Epithelial cell of proximal tubule (primary cell): ENCODE measurements at regions not wholly inside any gene's neighbourhood (a gene's known extent, or its start where the extent isn't known, plus 50 kb on each side); places are given as distances from the start of the nearest gene placed in this dataset.

Experiments used
- DNase-seq: peaks from one replicate; pipeline ENCODE4 v3.0.0-alpha.2; 2011; ENCODE audit warnings: low read depth
- H3K4me3 ChIP-seq: 2 replicates; pipeline ENCODE4 v1.5.1; 2011; ENCODE audit warnings: low read depth, mild to moderate bottlenecking, low read length
- CTCF ChIP-seq: conservative IDR thresholded peaks from 2 replicates; pipeline ENCODE4 v1.5.1; 2012; ENCODE audit warnings: low read depth, mild to moderate bottlenecking, low read length

- no peak overlapping the region for H3K4me3 ChIP-seq
- DNase-seq: no peak
- no peak for TF ChIP-seq CTCF
Measured at GRCh38 chr2:191622374-191623320, 55.3 kb upstream of the NABP1 start.

- no peak overlapping the region for H3K4me3 ChIP-seq
- DNase-seq: no peak
- TF ChIP-seq CTCF: no peak
Measured at GRCh38 chr2:191625016-191625415, 52.9 kb upstream of the NABP1 start.

GRCh38 chr2:191625446-191625845 is 52.5 kb upstream of the NABP1 start:
- TF ChIP-seq CTCF: no peak
- DNase-seq: no peak
- no peak overlapping the region for H3K4me3 ChIP-seq

GRCh38 chr2:191626497-191627151 is 51.3 kb upstream of the NABP1 start:
- H3K4me3 ChIP-seq: no peak overlapping the region
- TF ChIP-seq CTCF: no peak
- no peak for DNase-seq

GRCh38 chr2:191627518-191627917 is 50.4 kb upstream of the NABP1 start:
- H3K4me3 ChIP-seq: no peak overlapping the region
- no peak for TF ChIP-seq CTCF

More at GRCh38 chr2:191627518-191627917, 50.4 kb upstream of the NABP1 start:
- no peak for DNase-seq
